ENCODE measurements at regions not wholly inside any gene's neighbourhood (a gene's known extent, or its start where the extent isn't known, plus 50 kb on each side); places are given as distances from the start of the nearest gene placed in this dataset.

DNA sequence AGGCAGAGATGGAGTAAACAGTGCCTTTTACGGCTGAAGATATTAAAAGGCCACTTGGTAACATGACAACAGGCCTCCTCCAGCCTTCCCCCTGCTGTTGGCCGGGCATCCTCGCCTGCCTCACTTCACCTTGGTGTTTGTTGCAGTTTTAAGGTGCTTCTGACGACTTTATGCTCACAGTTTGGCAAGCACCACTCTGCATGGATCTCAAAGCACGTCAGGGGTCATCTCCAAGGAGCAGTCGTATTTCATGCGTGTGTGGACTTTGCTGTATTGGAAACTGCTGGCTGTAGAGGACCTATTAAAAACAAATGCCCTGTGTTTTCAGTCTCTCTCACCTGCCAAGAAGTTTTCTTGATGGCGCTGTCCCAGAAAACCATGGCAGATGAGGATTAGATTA, 483.1 kb downstream of the RPS24 start:
- TF ChIP-seq TARDBP (IDR thresholded peaks at IDR 0.05) (no peak), BHLHE40 (IDR thresholded peaks at IDR 0.05; ENCODE audit: borderline replicate concordance) (no peak), SUZ12 (IDR thresholded peaks at IDR 0.05) (no peak), FOXM1 (IDR thresholded peaks at IDR 0.05; ENCODE audit: borderline replicate concordance) (no peak), LEF1 (IDR thresholded peaks at IDR 0.05; ENCODE audit: borderline replicate concordance) (no peak), FOXK2 (IDR thresholded peaks at IDR 0.05) (no peak), FOXA1 (IDR thresholded peaks at IDR 0.05) (no peak), SP1 (IDR thresholded peaks at IDR 0.05) (no peak), L3MBTL2 (conservative IDR thresholded peaks at IDR 0.05) (no peak), CTBP1 (IDR thresholded peaks at IDR 0.05; ENCODE audit: borderline replicate concordance) (no peak), ELF4 (IDR thresholded peaks at IDR 0.05) (no peak), ZNF384 (IDR thresholded peaks at IDR 0.05) (no peak)
- TF ChIP-seq, protein P1, sequence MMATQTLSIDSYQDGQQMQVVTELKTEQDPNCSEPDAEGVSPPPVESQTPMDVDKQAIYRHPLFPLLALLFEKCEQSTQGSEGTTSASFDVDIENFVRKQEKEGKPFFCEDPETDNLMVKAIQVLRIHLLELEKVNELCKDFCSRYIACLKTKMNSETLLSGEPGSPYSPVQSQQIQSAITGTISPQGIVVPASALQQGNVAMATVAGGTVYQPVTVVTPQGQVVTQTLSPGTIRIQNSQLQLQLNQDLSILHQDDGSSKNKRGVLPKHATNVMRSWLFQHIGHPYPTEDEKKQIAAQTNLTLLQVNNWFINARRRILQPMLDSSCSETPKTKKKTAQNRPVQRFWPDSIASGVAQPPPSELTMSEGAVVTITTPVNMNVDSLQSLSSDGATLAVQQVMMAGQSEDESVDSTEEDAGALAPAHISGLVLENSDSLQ (IDR thresholded peaks at IDR 0.05): no peak

All from HEK293T (cell line).